ENCODE measurements at regions not wholly inside any gene's neighbourhood (a gene's known extent, or its start where the extent isn't known, plus 50 kb on each side); places are given as distances from the start of the nearest gene placed in this dataset.

DNA sequence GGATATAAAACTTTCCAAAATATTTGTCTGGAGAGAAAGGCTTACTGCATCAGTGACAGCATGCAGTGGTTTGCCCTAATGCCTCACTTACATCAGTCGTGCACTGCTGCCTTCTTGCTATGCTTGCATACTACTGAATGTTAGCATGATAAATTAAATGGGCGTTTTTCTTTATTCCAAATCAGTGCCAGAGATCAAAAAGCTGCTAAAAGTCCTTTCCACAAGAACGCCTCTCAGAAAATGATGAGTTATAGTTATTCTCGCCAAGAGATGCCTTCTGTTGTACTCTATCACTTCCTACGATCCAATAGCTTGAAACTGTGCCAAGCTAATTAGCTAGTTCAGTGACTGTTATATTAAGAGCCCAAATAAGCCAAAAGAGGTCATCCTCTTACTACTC, 345.8 kb upstream of the ROBO2 start:
- no peak for DNase-seq (ENCODE audit: low read depth in 2 of 2)

DNA sequence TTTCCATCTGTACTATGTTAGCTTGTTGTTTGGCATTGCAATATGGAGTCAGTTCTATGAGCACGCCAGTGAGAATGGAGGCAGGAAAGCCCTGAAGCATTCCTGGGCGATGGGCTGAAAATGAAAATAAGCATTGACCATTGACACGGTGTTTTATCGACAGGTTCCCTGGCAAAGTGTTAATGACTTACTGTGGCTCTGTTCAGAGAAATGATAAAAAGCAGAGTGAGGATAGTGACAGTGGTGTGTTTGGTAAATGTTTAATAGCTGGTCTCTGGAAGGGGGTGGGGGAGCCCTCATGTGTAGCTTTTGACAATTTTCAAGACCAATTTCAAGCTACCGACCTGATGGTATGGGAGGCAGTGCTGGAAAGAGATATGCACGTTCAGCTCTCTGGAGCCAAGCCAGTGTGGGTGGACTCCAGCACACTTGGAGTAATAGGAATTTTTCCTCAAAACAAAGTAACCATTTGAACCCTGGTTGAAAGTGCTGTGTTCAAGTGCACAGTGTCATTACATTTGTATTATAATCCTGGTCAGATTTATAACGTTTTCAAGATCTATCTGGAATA, 341.7 kb upstream of the ROBO2 start:
- no peak for DNase-seq (ENCODE audit: low read depth in 2 of 2)

- no peak for DNase-seq (ENCODE audit: low read depth in 2 of 2)
Observed at GRCh38 chr3:76699846-76700245, 340.1 kb upstream of the ROBO2 start.

DNA sequence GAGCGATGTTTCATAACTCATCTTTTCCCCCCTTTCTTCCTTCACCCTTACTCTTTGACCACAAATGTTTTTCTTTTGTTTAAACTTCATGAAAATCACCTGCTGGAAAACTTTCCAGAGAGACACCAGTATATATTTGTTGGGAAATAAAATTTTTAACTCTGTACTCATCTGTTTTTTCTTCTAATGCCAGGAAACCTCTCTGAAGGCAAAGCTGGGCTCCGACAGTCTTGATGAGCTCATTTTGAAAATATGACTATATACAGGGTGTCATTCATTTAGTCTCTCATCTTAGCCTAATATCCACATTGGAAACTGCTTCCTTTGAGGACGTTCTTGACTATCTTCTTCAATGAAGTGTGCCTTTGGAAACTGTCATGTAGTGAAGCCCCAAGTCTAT, 339.6 kb upstream of the ROBO2 start:
- no peak for DNase-seq (ENCODE audit: low read depth in 2 of 2)

DNA sequence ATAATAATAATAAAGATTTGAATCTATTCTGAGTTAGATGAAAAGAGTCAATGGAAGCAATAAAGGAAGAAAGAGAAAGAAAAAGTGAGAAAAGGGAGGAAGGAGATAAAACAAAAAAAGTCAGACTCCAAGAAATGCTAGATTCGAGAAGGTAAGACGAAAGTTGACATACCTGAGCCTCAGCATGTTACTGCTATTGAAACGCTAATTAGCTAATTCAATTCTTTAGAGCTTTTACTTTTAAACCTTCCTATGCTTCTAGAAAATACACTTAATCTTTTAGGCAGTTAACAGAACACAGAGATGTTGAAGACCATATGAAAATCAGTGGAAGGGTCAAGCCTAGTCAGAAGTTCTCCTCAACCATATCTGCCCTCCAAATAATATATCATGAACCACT, 337.2 kb upstream of the ROBO2 start:
- DNase-seq (ENCODE audit: low read depth in 2 of 2), result no peak

DNA sequence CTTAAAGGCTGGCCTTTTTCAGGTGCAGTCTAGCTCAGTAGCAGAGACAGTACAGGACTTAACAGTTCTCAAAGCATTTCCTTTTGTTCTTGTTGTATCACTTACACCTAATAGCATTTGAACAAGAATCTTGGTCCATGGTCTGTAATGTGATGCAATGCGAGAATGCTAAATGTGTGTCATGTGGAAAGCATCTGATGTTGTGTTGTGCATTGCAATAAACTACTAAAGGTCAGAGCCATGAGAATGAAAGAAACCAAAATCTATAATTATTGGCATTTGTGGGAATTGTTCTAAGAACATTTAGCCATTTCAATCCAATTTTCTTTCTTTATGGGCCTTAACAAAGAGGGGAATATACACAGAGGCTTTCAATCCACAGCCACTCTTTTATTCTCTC, 324.5 kb upstream of the ROBO2 start:
- DNase-seq (ENCODE audit: low read depth in 2 of 2), result no peak

GRCh38 chr3:76723366-76723765, 316.5 kb upstream of the ROBO2 start:
- no peak for DNase-seq (ENCODE audit: low read depth in 2 of 2)

DNA sequence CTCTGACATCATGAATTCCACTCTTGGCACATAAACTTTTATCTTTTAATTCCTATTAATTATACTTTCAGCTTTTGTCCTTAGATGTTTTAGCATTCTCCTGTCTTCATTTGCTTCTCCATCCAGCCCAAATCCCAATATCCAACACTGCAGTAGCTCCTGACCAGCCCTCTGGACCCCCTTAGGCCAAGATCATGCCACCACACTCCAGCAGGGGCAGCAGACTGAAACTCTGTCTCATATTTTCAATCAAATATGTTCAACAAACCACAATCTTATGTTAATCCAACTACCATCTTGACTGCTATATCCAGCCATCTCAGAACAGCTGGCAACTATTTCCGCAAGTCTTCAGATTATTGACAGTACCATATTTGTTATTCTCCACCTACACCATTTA, 315.8 kb upstream of the ROBO2 start:
- no peak for DNase-seq (ENCODE audit: low read depth in 2 of 2)

GRCh38 chr3:76724706-76725105, 315.2 kb upstream of the ROBO2 start:
- DNase-seq (ENCODE audit: low read depth in 2 of 2), result no peak

- DNase-seq (ENCODE audit: low read depth in 2 of 2), result no peak
Observed at GRCh38 chr3:76726034-76726433, 313.9 kb upstream of the ROBO2 start.

DNA sequence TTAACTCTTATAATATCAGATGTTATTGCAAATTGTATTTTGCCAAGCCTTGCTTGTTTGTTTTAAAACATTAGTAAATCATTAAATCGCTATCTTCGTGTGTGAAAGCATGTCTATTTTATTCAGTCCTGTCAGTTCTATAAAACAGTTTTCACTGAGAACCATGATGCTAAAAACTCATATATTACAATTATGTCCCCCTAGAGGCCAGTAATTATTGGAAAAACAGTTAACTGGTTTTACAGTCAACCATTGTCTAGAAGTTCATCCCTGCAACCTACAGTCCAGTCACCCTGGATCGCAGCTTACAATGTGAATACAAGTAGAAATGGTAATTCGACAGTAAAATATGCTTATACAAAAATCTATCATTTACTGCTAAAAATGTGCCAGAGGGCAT, 311.5 kb upstream of the ROBO2 start:
- DNase-seq (ENCODE audit: low read depth in 2 of 2), result no peak

DNA sequence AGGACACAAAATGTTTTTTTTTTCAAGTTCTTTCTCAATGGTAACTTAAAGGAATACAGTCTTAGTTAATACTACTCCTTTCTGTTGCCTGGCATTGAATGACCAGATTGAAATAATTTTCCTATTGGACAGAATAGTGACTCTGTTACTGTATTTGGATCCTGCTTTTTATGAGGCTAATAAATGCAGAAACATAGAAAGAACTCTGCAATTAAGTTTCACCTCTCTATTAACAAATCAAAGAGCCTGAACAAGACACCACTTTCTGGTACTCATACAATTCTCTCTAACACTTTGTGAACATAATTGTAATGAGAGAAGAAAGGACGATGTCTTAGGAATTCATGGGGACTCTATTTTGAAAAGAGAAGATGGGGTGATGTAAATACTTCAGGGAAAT, 308.4 kb upstream of the ROBO2 start:
- DNase-seq (ENCODE audit: low read depth in 2 of 2), result no peak

- no peak for DNase-seq (ENCODE audit: low read depth in 2 of 2)
Observed at GRCh38 chr3:76733073-76733759, 306.7 kb upstream of the ROBO2 start.

- no peak for DNase-seq (ENCODE audit: low read depth in 2 of 2)
Observed at GRCh38 chr3:76735152-76735551, 304.7 kb upstream of the ROBO2 start.

DNA sequence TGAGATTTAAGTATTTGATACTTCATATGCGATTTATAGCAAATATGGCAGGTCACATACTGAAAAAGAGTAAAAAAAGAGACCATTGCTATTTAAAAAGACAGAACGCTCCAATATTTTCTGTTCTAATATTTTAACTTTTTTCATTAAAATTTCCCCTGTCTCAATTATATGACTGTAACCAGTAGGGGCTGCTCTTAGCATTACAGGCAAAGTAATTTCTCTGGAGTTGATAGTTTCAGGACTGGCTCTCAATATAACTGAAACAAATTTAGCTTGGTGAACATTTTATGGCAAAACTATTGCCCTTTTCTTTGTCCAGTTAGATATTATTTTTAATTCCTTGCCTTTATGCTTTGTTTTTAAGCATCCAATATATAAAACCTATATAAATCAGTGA, 286.3 kb upstream of the ROBO2 start:
- DNase-seq (ENCODE audit: low read depth in 2 of 2), result no peak

GRCh38 chr3:76754247-76754646, 285.7 kb upstream of the ROBO2 start:
- no peak for DNase-seq (ENCODE audit: low read depth in 2 of 2)

DNA sequence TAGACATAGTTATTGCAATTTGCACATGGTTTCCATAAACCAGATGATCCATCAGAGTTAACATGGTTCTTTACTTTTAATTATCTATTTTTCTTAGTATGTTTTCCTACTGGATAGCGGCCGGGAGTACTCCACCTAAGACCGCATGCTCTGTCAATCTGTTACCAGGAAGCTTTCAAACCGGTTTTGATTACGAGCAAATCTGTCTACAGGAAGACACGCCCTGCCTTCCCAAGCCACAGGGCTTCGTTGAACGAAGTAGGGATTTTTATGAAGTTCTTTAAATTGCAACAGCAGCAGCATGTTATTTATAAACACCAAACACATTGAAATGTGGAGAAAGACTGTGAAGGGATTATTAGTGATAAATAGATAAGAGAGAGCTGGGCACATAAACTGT, 283.3 kb upstream of the ROBO2 start:
- no peak for DNase-seq (ENCODE audit: low read depth in 2 of 2)

DNA sequence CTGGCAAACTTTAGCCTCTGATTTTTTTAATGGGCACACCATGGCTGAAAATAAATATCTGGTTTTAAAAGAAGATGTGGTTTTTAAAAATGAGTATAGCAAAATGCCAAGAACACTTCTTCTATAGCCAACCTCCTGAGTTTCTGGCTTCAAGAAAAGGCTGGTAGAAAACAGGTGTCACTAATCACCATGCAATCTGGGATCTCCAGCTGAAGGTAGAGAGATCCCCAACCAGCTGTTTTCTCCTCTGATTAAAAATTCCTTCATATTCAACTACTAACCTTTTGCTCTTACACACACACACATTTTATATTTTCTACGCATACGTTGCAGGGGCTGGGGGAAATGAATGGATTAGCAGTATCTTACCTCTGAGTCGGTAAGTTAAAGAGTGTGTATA, 279.6 kb upstream of the ROBO2 start:
- no peak for DNase-seq (ENCODE audit: low read depth in 2 of 2)

DNA sequence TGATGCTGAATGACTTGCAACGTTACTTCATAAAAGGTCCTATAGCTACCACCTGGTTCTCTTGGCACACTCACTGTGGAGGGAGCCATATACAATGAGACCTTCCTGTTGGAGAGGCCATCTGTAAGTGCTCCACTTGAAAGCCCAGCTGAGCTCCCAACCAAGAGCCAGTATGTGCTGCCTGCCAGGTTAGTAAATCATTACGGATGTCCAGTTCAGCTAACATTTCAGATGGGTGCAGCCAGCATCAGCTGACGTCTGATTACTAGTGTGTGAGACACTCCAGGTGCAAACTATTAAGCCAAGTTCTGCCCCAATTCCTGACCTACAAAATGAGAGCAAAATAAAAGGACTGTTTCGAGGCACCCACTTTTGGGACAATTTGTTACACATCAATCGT, 274.4 kb upstream of the ROBO2 start:
- no peak for DNase-seq (ENCODE audit: low read depth in 2 of 2)

DNA sequence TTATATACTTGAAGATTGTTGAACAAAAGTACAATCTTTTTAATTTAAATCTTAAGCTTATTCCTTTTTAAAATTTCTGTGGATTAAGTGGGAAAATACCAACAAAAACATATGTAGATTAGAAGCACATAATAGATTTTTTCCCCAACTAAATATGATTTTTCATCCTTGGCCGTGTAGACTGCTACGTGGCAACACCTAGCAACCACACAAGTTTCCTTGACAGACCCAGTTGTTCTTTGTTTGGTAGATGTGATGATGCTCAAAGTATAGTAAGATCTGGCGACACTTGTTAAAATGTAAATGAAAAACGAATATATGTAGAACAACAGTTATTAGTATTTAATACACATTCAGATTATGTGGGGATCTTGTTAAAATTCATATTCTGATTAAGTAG, 271.0 kb upstream of the ROBO2 start:
- no peak for DNase-seq (ENCODE audit: low read depth in 2 of 2)

DNA sequence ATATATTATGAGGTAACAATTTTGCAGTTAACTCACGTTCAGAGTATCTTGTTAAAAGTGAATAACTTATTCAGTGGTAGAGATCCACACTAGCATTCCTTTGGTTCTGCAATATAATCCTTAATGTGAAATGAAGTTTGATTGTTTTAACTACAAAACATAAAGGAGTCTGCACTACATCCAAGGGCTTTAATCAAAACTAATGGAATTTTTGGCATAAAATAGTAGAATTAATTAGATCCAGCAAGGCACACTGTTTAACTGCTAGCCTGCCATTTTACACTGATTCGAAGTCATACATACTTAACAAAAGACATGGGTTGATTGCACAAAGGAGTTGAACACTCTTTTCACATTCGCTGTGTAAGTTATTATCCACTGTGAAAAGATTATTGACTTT, 263.0 kb upstream of the ROBO2 start:
- no peak for DNase-seq (ENCODE audit: low read depth in 2 of 2)

- DNase-seq (ENCODE audit: low read depth in 2 of 2), result no peak
Observed at GRCh38 chr3:76788206-76788605, 251.7 kb upstream of the ROBO2 start.

DNA sequence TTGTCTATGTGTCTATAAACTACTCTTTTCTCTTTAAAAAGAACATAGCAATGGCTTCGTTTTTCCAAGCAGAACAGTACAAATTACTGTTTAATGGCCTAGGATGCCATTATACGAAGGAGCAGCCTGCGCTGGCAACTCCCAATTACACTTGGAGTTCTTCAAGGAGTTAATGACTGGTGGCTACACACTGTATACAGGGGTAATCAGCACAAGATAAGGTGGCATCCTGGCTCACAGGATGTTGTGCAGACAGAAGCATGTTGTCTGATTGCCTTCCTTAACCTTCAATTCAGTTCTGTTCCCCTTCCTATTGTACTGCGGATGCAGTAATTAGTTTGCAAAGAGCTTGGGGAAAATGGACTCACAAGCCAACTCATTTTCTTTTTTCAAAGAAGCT, 250.7 kb upstream of the ROBO2 start:
- no peak for DNase-seq (ENCODE audit: low read depth in 2 of 2)

GRCh38 chr3:76811418-76811817, 228.5 kb upstream of the ROBO2 start:
- DNase-seq (ENCODE audit: low read depth in 2 of 2), result no peak

All from fibroblast of skin of left biceps (primary cell).